Neural progenitor cell (in vitro differentiated cells): ENCODE measurements at regions not wholly inside any gene's neighbourhood (a gene's known extent, or its start where the extent isn't known, plus 50 kb on each side); places are given as distances from the start of the nearest gene placed in this dataset.

Experiments used
- CTCF ChIP-seq: fragments of 200-600 bp; sonication (generic); IDR thresholded peaks from 2 replicates; pipeline ENCODE4 v1.5.1; 2017; ENCODE audit warnings: antibody characterized with exemption, mild to moderate bottlenecking
- EZH2 ChIP-seq: fragments of 200-600 bp; sonication (generic); IDR thresholded peaks from 2 replicates; pipeline ENCODE4 v1.6.1; 2017; ENCODE audit warnings: antibody characterized with exemption, mild to moderate bottlenecking, moderate library complexity

DNA sequence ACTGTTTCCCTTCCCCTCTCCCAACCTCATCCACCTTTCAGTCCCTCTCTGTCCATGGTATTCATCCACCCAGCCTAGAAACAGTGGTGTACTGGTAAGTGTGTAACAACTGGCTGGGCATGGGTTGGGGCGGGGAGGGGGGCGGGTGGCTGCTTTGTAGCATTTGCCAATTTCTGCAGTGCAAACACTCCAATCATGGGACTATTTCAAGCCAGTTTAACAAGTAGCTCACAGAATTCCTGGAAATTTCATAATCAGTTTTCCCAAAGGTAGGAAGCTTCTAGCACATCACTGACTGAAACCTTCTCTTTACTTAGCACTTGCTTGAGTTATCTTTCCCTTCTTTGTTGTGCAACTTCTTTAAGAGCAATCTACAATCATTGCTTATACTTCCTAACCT, 100.8 kb upstream of the WASF3 start:
- TF ChIP-seq CTCF = no peak
- TF ChIP-seq EZH2 = no peak
